C4-2B (cell line): ENCODE measurements at regions not wholly inside any gene's neighbourhood (a gene's known extent, or its start where the extent isn't known, plus 50 kb on each side); places are given as distances from the start of the nearest gene placed in this dataset.

Experiments used
- H3K27ac ChIP-seq: fragments of 450-650 bp; 2 replicates; pipeline ENCODE4 v1.5.1; 2017
- CTCF ChIP-seq: fragments of 450-650 bp; conservative IDR thresholded peaks from 2 replicates; pipeline ENCODE4 v1.5.1; 2017; ENCODE audit warnings: mild to moderate bottlenecking
- ZFX ChIP-seq: fragments of 450-650 bp; IDR thresholded peaks from 2 replicates; pipeline ENCODE4 v1.6.1; 2017

- no peak overlapping the region for H3K27ac ChIP-seq
- TF ChIP-seq CTCF (no peak), ZFX (no peak)
Observed at GRCh38 chr9:13990331-13990730, 323.6 kb downstream of the NFIB start.

- no peak overlapping the region for H3K27ac ChIP-seq
- no peak for TF ChIP-seq ZFX
Observed at GRCh38 chr9:13988944-13989343, 325.0 kb downstream of the NFIB start.

- H3K27ac ChIP-seq, result no peak overlapping the region
- TF ChIP-seq ZFX (no peak), CTCF (no peak)
Observed at GRCh38 chr9:13983607-13984006, 330.3 kb downstream of the NFIB start.

- TF ChIP-seq CTCF (no peak), ZFX (no peak)
- no peak overlapping the region for H3K27ac ChIP-seq
Observed at GRCh38 chr9:13979941-13980318, 334.0 kb downstream of the NFIB start.

- no peak overlapping the region for H3K27ac ChIP-seq
Observed at GRCh38 chr9:13975611-13976290, 338.2 kb downstream of the NFIB start.

GRCh38 chr9:13974891-13975290 lies 339.1 kb downstream of the NFIB start:
- no peak for TF ChIP-seq CTCF
- no peak for TF ChIP-seq ZFX
- no peak overlapping the region for H3K27ac ChIP-seq

More at GRCh38 chr9:13975611-13976290, 338.2 kb downstream of the NFIB start:
- TF ChIP-seq CTCF (no peak), ZFX (no peak)

GRCh38 chr9:13971966-13972655 lies 341.8 kb downstream of the NFIB start:
- TF ChIP-seq ZFX (no peak), CTCF (no peak)
- H3K27ac ChIP-seq, result no peak overlapping the region

- H3K27ac ChIP-seq, result no peak overlapping the region
- TF ChIP-seq CTCF (no peak), ZFX (no peak)
Observed at GRCh38 chr9:13971415-13971814, 342.5 kb downstream of the NFIB start.
